GM21528 (cell line): ENCODE measurements at regions not wholly inside any gene's neighbourhood (a gene's known extent, or its start where the extent isn't known, plus 50 kb on each side); places are given as distances from the start of the nearest gene placed in this dataset.
"Not testable (repeated sequence)": the region's sequence is repeated elsewhere in the genome, so short reads cannot be mapped to it uniquely, and the experiment has no call there.

Source experiments
- ATAC-seq: cut with Tn5 transposase; IDR thresholded peaks from one replicate; pipeline ENCODE4 v1.9.1; 2021; ENCODE audit warnings: mild to moderate bottlenecking, moderate library complexity; ENCODE audit not compliant: unreplicated experiment, low FRiP score

DNA sequence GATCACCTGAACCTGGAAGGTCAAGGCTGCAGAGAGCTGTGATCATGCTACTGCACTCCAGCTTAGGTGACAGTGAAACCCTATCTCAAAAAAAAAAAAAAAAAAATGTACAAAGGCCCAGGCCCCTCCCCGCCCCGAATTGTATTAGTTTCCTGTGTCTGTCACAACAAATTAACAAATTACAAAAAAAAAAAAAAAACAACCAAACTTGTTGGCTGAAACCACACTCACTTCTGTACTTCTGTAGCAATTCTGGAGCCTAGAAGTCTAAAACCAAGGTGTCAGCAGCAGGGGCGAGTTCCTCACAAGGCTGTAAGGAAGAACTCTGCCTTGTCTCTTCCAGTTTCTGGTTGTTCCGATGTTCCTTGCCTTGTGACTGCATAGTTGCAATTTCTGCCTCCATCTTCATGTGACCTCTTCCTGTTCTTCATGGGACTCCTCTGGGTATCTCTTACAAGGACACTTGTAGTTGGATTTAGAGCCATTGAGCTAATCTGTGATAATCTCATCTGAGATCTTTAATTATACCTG is 100.8 kb upstream of the ZSWIM2 start:
- ATAC-seq = no peak

DNA sequence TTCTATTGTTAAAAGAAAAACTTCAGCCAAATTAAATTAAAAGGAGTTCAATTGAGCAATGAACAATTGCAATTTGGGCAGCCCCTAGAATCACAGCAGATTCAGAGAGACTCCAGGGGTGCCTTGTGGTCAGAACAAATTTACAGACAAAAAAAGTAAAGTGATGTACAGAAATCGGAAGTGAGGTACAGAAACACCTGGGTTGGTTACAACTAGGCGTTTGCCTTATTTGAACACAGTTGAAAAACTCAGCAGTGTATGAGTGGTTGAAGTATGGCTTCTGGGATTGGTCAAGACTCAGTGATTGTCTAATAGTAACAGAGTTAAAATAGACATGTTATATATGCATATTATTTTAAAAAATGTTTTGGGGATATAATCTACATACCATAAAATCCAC is 98.5 kb upstream of the ZSWIM2 start:
- ATAC-seq = no peak

DNA sequence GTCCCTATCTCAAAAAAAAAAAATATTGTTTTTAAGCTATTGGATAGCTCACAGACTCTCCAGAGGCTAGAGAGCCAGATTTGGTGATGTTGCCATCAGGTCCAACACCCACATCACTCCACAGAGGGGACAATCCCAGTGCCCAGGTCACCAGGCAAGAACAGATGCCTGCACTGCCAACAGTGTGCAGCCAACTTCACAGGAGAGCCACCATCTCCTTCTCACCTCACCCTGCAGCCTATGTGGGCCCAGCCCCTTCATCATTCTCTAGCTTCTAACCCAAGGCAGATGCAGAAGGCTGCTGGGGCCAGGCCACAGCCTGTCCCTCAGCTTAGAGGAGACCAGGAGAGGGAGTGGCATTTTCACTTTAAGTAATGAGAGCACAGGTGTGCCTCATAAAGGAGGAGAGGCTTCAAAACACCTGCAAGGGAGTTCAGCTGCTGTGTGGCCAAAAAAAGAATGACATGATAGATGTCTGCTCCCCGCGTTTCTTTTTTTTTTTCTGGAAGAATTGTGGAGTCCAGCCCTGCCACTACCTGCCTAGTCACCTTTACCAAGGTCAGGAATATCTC is 98.0 kb upstream of the ZSWIM2 start:
- no peak for ATAC-seq

DNA sequence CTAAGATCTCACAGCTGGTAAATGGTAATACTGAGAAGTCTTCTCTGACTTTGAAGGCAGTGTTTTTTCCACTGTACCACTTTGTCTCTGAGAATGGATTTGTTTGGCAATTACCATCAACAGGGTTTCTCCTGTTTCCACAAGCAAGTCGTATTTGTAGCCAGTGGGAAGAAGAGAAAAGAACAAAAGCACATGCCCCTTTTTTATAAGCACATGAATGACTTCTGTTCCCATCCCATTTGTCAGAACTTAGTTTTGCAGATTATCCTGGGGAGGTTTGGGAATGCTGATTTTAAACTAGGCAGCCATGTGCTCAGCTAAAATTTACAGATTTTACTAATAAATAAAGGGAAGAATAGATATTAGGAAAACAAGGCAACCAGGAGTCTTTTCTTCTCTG is 92.9 kb upstream of the ZSWIM2 start:
- no peak for ATAC-seq

DNA sequence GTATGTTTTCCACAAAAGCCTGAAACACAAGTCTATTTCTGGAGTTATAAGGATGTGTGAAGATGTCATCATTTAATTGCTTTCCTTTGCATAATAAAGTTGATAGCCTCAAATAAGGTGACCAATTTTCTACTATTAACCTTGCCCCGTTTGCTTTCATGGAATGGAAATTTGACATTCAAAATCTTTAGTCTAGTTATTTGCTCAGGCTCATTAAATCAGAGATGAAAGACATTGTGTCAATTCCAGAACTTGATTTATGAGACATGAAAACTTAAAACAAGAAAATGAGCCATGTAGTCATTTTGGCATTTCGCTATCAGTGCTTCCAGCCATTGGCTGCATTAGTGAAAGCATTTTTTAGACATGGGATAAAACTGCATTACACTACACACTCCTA is 91.5 kb upstream of the ZSWIM2 start:
- no peak for ATAC-seq

DNA sequence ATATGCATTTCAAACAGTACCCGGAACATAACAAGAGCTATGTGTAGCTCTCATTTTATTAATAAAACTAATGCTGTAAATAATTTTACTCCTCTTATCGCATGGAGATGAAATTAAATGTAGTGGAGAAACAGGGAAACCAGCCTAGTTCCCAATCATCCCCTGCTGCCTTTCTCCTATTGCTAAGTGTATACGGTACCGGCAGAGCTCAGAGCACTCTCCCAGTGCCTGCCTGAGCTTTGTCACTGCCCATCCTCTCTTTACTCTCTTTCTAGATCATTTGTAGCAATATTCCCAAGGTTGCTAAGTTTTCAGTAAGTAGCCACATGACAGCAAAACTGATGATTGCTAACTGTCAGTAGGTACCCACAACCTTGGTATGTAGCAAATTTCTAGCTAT is 85.5 kb upstream of the ZSWIM2 start:
- ATAC-seq = no peak

DNA sequence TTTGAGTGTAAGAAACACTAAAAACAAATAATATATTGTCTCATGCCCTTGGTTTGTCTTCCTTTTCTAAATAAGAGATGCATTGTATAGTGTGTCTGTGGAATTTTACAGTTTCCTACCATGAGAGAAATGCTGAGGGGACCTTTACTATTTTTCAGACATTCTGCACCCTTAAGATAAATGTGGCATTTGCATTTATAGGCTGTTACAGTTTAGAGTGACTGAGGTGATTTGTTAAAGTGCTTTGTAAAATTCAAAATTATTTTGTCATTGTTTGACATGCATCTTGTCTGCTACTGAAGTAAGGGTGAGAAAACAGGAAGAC is 78.9 kb upstream of the ZSWIM2 start:
- no peak for ATAC-seq

DNA sequence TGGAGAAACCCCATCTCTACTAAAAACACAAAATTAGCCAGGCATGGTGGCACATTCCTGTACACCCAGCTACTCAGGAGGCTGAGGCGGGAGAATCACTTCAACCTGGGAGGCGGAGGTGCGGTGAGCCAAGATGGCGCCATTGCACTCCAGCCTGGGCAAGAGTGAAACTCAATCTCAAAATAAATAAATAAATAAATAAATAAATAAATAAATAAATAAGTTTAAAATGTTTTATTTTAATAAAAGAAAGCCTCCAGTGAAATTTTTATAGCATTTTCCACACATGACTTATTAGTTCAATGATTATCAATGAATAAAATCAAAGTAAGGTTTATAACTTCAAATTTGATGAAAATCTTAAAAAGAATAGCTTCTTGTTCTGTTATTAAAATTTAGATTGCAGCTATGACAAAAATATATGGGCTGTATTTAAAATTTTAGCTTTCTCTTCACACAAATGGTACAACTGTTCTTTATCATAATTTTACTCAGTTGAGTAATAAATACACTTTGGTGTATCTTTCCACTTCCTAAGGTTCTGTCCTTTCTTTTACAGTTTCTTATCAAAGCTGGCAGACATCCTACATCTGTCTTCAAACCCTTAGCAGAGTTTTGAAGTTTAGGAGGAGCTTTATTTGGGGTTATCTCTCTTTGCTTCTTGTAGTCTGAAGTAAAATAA is 78.4 kb upstream of the ZSWIM2 start:
- ATAC-seq = no peak

DNA sequence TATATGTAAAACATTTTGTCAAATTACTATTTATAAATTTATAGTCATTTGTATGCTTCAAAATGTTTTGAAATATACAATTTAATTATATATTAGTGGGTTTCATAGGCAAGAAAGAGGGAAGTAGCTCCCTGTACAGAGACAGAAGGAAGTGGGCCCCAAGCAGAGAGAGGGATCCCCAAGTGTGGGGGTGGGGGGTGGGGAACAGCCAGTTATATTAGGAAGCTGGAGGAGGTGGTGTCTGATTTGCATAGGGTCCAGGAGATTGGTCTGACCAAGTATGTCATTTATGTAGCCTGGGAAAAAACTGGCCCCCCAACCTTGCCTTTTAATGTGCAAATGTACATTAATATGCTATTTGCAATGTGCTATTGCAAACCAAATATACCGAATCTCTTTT is 76.5 kb upstream of the ZSWIM2 start:
- no peak for ATAC-seq

DNA sequence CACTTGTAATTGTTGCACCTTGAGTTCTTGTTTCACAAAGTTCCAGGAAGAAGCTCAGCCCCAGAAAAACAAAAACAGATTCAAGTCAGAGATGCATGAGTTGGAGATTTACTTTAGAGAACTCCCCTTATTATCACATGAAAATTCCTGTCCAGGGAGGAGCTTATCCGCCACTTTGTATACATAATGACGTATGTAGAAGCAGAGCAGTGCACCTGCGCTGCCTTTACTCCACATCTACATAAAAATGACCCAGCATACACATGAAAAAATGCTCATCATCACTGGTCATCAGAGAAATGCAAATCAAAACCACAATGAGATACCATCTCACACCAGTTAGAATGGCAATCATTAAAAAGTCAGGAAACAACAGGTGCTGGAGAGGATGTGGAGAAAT is 73.3 kb upstream of the ZSWIM2 start:
- not testable (repeated sequence) for ATAC-seq

DNA sequence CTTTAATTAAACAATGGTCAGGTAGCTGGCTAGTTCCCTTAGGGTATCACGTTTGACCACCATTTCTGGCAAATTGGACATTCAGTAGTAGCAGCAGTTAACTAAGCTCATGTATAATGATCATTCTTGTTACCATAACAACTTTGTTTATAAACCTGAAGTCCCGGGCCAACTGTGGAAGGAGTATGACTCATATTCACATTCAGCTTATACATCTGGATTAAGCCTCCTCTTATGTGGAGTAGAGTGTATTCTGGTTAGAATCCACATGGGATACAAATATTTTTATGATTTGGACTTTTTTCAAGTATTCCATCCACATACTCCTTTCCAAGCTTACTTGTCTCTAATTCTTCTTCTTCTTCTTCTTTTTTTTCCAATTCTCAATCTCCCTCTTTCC is 70.3 kb upstream of the ZSWIM2 start:
- ATAC-seq = no peak

DNA sequence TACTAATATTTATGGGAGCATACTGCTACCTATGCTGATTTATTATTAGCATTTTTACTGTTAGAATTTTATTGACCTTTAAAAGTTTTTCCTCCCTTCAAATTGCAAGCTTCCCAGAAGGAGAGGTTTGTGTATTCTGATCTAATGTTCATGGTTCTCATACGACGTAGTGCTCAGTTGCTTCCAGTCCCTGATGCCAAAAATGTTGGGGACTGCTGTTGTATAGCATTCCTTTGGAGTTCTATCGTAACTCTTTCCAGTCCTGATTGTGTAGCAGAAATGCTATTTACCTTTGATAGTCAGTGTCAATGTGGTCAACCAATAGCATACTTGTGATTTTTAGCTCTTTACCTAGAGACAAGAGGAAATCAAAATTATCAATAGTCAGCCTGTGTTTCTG is 69.5 kb upstream of the ZSWIM2 start:
- no peak for ATAC-seq

DNA sequence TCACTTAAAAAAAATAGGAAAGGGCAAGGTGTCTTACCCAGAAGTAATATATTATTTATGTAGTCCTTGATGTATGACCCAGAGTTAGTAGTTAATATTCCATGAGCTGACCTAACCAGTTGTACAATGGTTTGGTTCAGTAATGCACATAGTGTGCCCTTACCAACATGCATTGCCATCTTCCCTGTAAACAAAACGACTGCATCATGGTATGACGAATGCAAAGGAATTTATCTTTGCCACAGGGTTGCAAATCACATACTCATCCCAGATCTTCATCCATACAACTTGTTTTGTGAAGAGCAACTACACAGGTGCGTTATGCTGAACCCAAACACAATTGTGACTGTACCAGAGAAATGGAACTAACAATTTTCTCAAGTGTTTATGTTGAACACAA is 68.9 kb upstream of the ZSWIM2 start:
- ATAC-seq = no peak

DNA sequence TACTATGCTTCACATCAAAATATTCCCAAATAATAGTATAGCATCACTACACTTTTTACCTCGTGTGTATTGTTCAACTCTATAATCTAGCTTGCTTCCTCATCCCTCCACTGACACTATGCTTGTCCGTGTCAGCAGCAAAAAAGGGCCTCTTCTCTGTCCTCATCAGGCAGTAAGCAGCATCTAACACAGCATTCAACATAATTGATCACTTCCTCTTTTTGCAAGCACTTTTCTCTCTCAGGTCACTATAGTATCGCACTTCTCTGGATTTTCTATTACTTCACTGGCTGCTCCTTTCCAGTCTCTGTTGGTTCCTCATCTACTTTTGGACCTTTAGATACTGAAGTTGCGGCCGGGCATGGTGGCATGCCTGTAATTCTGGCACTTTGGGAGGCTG is 64.9 kb upstream of the ZSWIM2 start:
- ATAC-seq = peak; percentile 83

DNA sequence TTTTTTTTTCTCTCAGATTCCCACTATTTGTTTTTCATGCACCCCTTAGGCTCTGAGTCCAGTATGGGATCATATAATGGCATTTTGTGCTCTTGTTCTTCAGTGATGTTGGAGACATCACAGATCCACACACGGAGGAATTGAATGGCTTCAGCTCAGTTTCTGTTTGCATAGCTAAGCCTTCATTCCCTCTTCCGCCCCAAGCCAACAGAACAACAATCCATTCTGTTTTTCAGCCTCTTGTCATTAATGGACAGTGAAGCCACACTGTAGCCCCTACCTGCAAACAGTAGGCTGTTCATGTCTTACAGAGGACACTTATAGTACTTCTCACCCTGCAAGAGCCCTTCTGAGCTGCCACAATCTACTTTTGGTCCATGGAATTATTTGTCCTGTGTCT is 64.0 kb upstream of the ZSWIM2 start:
- no peak for ATAC-seq

DNA sequence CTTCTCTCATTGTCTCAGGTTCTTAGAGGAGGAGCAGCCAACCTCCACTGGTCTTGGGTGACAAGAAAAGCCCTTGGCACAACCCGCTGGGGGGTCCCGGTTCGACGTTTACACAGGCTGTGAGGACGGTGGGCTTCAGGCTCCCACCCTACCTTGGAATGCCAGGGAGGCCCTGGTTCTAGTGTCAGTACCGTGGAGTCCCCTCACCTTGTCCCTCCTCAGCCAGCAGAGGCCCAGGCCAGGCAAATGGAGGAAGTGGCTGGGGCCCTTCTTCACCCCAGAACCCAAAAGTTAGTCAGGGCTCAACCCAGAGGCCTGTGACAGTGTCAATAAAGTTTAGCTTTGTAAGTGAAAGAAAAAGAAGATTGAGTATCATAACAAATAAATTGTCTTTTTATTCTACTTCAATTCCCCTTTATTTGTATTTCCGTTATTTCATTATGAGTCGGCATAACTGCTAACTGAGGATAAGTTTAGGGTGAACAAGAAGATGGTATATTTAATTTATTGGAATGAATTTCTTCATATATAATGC is 62.6 kb upstream of the ZSWIM2 start:
- ATAC-seq = no peak

DNA sequence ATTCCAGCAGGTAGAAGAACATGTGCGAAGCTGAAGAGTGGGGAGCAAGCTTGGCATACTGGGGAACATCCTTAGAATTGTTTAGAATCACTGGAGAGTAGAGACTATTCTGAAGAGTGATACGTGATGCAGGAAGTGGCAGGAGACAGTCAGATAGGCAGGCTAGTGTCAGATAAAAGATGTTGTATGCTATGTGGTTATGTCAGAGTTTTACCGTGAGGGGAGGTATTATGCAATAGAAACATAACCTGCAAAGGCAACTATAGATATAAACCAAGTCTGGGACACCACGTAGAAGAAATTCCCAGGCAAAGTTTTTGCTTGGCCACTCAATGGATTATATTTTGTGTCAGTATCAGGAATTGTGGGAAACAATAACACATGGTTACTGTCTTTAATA is 62.0 kb upstream of the ZSWIM2 start:
- ATAC-seq = no peak

DNA sequence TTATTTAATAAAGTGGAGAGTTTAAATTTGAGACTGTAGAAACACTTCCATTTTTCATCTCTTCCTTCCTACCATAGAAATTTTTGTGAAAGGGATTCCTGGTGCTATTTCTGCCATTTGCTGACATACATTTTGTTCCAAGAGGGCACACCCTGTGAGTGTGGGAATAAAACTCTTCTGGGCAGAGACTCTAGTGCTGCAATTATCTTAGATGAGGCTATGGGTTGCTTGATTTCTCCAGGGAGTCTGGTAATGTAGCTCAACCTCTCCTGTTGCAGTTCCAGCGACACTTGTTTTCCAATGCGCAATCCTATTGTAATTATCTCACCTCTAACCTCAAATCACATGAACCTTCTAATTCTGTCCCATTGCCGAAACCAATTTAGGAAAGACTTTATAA is 60.1 kb upstream of the ZSWIM2 start:
- ATAC-seq = no peak

DNA sequence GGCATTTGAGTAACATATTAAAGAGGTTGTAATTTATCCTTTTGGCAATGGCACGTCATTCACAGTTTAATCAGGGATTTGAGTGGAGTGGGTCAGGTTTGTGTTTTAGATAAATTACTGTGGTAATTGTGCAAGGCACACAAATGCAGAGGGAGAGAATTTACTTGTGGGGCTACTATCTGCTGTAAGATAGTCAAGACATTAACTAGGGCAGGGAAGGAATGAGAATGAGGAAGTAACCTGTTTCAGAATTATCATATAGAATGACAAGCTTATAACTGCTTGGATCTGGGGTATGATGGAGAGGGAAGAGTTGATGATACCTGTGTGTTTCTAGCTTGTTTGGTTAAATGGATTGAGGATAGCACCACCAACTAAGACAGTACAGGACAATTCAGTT is 58.9 kb upstream of the ZSWIM2 start:
- no peak for ATAC-seq

DNA sequence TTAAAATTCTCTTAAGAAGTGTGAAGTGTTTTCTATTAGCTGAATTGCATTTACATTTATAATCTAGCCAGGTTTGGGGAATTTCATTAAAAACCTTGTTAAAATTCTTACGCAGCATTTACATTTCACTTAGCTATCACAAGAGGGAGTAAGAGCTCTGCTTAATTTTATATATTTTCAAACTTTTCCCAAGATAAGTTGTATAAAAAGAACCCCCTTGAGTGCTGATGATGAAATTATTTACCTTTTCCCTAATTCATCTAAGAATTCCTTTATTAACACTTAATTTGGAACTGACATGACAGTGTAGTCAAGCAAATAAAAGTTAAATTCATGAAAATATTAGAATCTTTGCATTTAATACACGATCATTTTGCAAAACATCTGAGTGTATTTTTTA is 54.2 kb upstream of the ZSWIM2 start:
- ATAC-seq = no peak
